ENCODE measurements at regions not wholly inside any gene's neighbourhood (a gene's known extent, or its start where the extent isn't known, plus 50 kb on each side); places are given as distances from the start of the nearest gene placed in this dataset.

DNA sequence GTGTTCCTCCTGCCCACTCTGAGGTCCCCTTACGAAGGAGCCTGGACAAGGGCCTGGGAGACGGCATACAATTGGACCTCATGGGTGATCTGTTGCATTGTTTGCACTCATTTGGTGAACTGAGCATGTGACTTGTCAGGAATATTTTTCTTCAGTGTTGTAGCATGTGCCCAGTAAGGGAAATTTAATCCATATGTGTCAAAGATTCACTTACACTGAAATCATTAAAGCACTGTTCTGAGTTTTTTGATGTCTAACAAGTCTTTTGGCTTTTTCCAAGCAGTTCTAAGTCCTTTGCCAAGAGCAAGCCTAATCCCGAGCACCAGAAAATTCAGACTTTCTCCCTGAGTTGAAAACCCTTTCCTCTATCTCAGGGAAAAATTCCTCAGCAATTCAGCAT lies 61.6 kb upstream of the RPS23 start:
- Histone ChIP-seq H4K20me1 (ENCODE audit: low read depth) (no peaks in the 10 kb centered on the region), H3K4me1 (no peaks in the 10 kb centered on the region), H3K36me3 (no peaks in the 10 kb centered on the region), H3F3A (ENCODE audit: low read depth) (no peaks in the 10 kb centered on the region), H3K27ac (no peak overlapping the region), H3K9me3 (ENCODE audit: low read depth) (no peaks in the 10 kb centered on the region), H2AFZ (replicated peaks) (no peak overlapping the region), H3K79me2 (ENCODE audit: low read depth) (no peaks in the 10 kb centered on the region), H3K27me3 (no peaks in the 10 kb centered on the region), H3K9ac (no peak overlapping the region), H3K4me3 (no peak overlapping the region), H3K4me2 (no peak overlapping the region)
- H3K4me3 Mint-ChIP-seq: no peak overlapping the region
- peaks cover 16% of the 10 kb centered on the region for H3K4me1 Mint-ChIP-seq
- TF ChIP-seq, protein P1, sequence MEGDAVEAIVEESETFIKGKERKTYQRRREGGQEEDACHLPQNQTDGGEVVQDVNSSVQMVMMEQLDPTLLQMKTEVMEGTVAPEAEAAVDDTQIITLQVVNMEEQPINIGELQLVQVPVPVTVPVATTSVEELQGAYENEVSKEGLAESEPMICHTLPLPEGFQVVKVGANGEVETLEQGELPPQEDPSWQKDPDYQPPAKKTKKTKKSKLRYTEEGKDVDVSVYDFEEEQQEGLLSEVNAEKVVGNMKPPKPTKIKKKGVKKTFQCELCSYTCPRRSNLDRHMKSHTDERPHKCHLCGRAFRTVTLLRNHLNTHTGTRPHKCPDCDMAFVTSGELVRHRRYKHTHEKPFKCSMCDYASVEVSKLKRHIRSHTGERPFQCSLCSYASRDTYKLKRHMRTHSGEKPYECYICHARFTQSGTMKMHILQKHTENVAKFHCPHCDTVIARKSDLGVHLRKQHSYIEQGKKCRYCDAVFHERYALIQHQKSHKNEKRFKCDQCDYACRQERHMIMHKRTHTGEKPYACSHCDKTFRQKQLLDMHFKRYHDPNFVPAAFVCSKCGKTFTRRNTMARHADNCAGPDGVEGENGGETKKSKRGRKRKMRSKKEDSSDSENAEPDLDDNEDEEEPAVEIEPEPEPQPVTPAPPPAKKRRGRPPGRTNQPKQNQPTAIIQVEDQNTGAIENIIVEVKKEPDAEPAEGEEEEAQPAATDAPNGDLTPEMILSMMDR (IDR thresholded peaks at IDR 0.05): no peak
- TF ChIP-seq EZH2phosphoT487 (IDR thresholded peaks at IDR 0.05): no peak
- TF ChIP-seq EZH2 (IDR thresholded peaks at IDR 0.05): no peak
- H3K36me3 Mint-ChIP-seq: no peaks in the 10 kb centered on the region
- no peak overlapping the region for H3K27ac Mint-ChIP-seq
- H3K9me3 Mint-ChIP-seq: no peaks in the 10 kb centered on the region
- no peak for DNase-seq (ENCODE audit: low spot score)
- peaks cover 6% of the 10 kb centered on the region for H3K27me3 Mint-ChIP-seq (ENCODE audit: insufficient read depth, low read depth)

DNA sequence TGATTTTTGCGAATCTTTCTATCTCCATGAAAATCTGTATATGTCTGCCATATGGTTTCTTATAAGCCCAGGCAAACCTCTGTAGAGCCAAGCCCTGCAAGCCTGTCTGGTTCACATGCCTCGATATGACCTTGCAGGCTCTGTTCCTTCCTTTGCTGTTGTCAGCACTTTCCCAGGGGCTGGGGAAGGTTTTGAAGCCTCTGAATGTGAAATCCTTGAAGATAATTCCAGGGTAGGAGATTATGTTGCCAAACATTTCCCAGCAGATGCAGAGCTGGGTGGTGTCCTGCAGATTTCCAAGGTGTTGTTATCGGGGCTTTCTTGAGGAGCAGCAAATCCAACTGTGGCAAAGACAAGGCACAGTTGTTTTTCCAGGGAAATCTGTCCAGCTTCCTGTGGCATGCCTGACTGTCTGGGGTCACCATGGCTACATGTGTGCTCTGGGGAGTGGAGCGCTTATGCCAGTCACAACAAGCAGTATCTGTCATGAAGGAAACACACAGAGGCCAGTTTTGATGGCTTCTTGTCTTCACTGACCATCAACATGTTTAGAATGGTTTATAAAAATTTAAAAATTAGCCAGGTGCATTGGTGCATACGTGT lies 60.7 kb upstream of the RPS23 start:
- H3K79me2 ChIP-seq (ENCODE audit: low read depth): no peaks in the 10 kb centered on the region
- H2AFZ ChIP-seq (replicated peaks): no peak overlapping the region
- H3K4me3 ChIP-seq: no peak overlapping the region
- Mint-ChIP-seq H3K36me3 (no peaks in the 10 kb centered on the region), H3K27me3 (ENCODE audit: insufficient read depth, low read depth) (peaks cover 8% of the 10 kb centered on the region), H3K4me3 (no peak overlapping the region), H3K9me3 (no peaks in the 10 kb centered on the region), H3K27ac (peak overlapping the region; percentile 81), H3K4me1 (peaks cover 16% of the 10 kb centered on the region)
- no peaks in the 10 kb centered on the region for H3F3A ChIP-seq (ENCODE audit: low read depth)
- H3K27ac ChIP-seq: no peak overlapping the region
- no peaks in the 10 kb centered on the region for H4K20me1 ChIP-seq (ENCODE audit: low read depth)
- H3K9me3 ChIP-seq (ENCODE audit: low read depth): no peaks in the 10 kb centered on the region
- no peaks in the 10 kb centered on the region for H3K27me3 ChIP-seq
- no peak overlapping the region for H3K9ac ChIP-seq
- DNase-seq (ENCODE audit: low spot score): no peak
- H3K36me3 ChIP-seq: no peaks in the 10 kb centered on the region
- no peak for TF ChIP-seq EZH2 (IDR thresholded peaks at IDR 0.05)
- TF ChIP-seq, protein P1 (IDR thresholded peaks at IDR 0.05): no peak
- TF ChIP-seq EZH2phosphoT487 (IDR thresholded peaks at IDR 0.05): no peak
- H3K4me1 ChIP-seq: no peaks in the 10 kb centered on the region
- no peak overlapping the region for H3K4me2 ChIP-seq

DNA sequence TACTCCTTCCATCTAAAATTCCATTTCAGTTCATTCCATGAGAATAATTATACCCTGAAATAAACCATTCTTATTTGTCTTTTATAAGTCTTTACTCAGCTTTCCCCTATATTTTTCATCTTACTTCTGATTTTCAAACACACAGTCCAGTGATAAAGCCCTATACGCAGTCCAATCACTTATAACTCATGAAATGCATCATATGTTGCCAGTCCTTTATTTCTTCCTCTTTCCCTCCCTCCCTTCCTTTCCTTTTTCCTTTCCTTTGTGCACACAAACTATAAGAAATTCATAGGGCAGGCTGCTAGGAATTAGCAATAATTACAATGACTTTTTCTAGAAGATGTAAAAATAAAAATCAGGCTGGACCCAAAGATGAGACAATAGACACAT lies 58.8 kb upstream of the RPS23 start:
- Histone ChIP-seq H2AFZ (replicated peaks) (no peak overlapping the region), H3F3A (ENCODE audit: low read depth) (no peaks in the 10 kb centered on the region), H3K4me3 (no peak overlapping the region), H3K27me3 (no peaks in the 10 kb centered on the region), H3K27ac (no peak overlapping the region), H3K79me2 (ENCODE audit: low read depth) (no peaks in the 10 kb centered on the region), H4K20me1 (ENCODE audit: low read depth) (no peaks in the 10 kb centered on the region), H3K9me3 (ENCODE audit: low read depth) (no peaks in the 10 kb centered on the region), H3K36me3 (no peaks in the 10 kb centered on the region), H3K4me1 (no peaks in the 10 kb centered on the region), H3K4me2 (no peak overlapping the region), H3K9ac (no peak overlapping the region)
- H3K4me1 Mint-ChIP-seq: peaks cover 16% of the 10 kb centered on the region
- TF ChIP-seq, protein P1 (IDR thresholded peaks at IDR 0.05): no peak
- TF ChIP-seq EZH2phosphoT487 (IDR thresholded peaks at IDR 0.05) (no peak), EZH2 (IDR thresholded peaks at IDR 0.05) (no peak)
- no peak for DNase-seq (ENCODE audit: low spot score)
- no peak overlapping the region for H3K27ac Mint-ChIP-seq
- no peaks in the 10 kb centered on the region for H3K9me3 Mint-ChIP-seq
- H3K4me3 Mint-ChIP-seq: no peak overlapping the region
- H3K27me3 Mint-ChIP-seq (ENCODE audit: insufficient read depth, low read depth): peaks cover 8% of the 10 kb centered on the region
- no peaks in the 10 kb centered on the region for H3K36me3 Mint-ChIP-seq
